ENCODE measurements at regions not wholly inside any gene's neighbourhood (a gene's known extent, or its start where the extent isn't known, plus 50 kb on each side); places are given as distances from the start of the nearest gene placed in this dataset.

GRCh38 chr1:222278501-222278900 is 269.4 kb downstream of the HHIPL2 start:
- TF ChIP-seq CTCF (IDR thresholded peaks at IDR 0.05; ENCODE audit: low read depth, low read length, poor library complexity, severe bottlenecking) (no peak), EZH2phosphoT487 (IDR thresholded peaks at IDR 0.05; ENCODE audit: borderline replicate concordance, low read length) (no peak)
- Histone ChIP-seq H4K20me1 (ENCODE audit: control insufficient read depth, insufficient read depth, low read depth, low read length) (no peaks in the 10 kb centered on the region), H3K4me1 (ENCODE audit: control insufficient read depth, low read length) (no peaks in the 10 kb centered on the region), H3K9me3 (ENCODE audit: control insufficient read depth, insufficient read depth, low read length) (no peaks in the 10 kb centered on the region), H3K4me3 (ENCODE audit: low read length) (no peak overlapping the region), H3K36me3 (ENCODE audit: control insufficient read depth, low read length) (no peaks in the 10 kb centered on the region), H3K9me2 (replicated peaks; ENCODE audit: control insufficient read depth, low read length) (no peaks in the 10 kb centered on the region), H3F3A (ENCODE audit: control insufficient read depth, insufficient read depth) (no peaks in the 10 kb centered on the region), H3K79me2 (ENCODE audit: control insufficient read depth, low read length) (no peaks in the 10 kb centered on the region), H3K27me3 (ENCODE audit: control insufficient read depth, low read length) (no peaks in the 10 kb centered on the region), H3K4me2 (ENCODE audit: low read length) (no peak overlapping the region), H3K27ac (ENCODE audit: low read depth, low read length) (no peak overlapping the region)

GRCh38 chr1:222275729-222276465 is 272.0 kb downstream of the HHIPL2 start:
- Histone ChIP-seq H4K20me1 (ENCODE audit: control insufficient read depth, insufficient read depth, low read depth, low read length) (no peaks in the 10 kb centered on the region), H3K36me3 (ENCODE audit: control insufficient read depth, low read length) (no peaks in the 10 kb centered on the region), H3K79me2 (ENCODE audit: control insufficient read depth, low read length) (no peaks in the 10 kb centered on the region), H3K9me3 (ENCODE audit: control insufficient read depth, insufficient read depth, low read length) (no peaks in the 10 kb centered on the region), H3K4me3 (ENCODE audit: low read length) (no peak overlapping the region), H3K4me2 (ENCODE audit: low read length) (no peak overlapping the region), H3K9me2 (replicated peaks; ENCODE audit: control insufficient read depth, low read length) (no peaks in the 10 kb centered on the region), H3K27me3 (ENCODE audit: control insufficient read depth, low read length) (no peaks in the 10 kb centered on the region), H3K27ac (ENCODE audit: low read depth, low read length) (no peak overlapping the region), H3K4me1 (ENCODE audit: control insufficient read depth, low read length) (no peaks in the 10 kb centered on the region), H3F3A (ENCODE audit: control insufficient read depth, insufficient read depth) (no peaks in the 10 kb centered on the region)
- TF ChIP-seq EZH2phosphoT487 (IDR thresholded peaks at IDR 0.05; ENCODE audit: borderline replicate concordance, low read length) (no peak), CTCF (IDR thresholded peaks at IDR 0.05; ENCODE audit: low read depth, low read length, poor library complexity, severe bottlenecking) (no peak)

- Histone ChIP-seq H4K20me1 (ENCODE audit: control insufficient read depth, insufficient read depth, low read depth, low read length) (no peaks in the 10 kb centered on the region), H3K27me3 (ENCODE audit: control insufficient read depth, low read length) (no peaks in the 10 kb centered on the region), H3K4me3 (ENCODE audit: low read length) (no peak overlapping the region), H3F3A (ENCODE audit: control insufficient read depth, insufficient read depth) (no peaks in the 10 kb centered on the region), H3K4me1 (ENCODE audit: control insufficient read depth, low read length) (no peaks in the 10 kb centered on the region), H3K9me3 (ENCODE audit: control insufficient read depth, insufficient read depth, low read length) (no peaks in the 10 kb centered on the region), H3K36me3 (ENCODE audit: control insufficient read depth, low read length) (no peaks in the 10 kb centered on the region), H3K9me2 (replicated peaks; ENCODE audit: control insufficient read depth, low read length) (no peaks in the 10 kb centered on the region), H3K27ac (ENCODE audit: low read depth, low read length) (no peak overlapping the region), H3K79me2 (ENCODE audit: control insufficient read depth, low read length) (no peaks in the 10 kb centered on the region), H3K4me2 (ENCODE audit: low read length) (no peak overlapping the region)
- TF ChIP-seq EZH2phosphoT487 (IDR thresholded peaks at IDR 0.05; ENCODE audit: borderline replicate concordance, low read length) (no peak), CTCF (IDR thresholded peaks at IDR 0.05; ENCODE audit: low read depth, low read length, poor library complexity, severe bottlenecking) (no peak)
Measured at GRCh38 chr1:222275001-222275728, 272.7 kb downstream of the HHIPL2 start.
